ENCODE measurements at regions not wholly inside any gene's neighbourhood (a gene's known extent, or its start where the extent isn't known, plus 50 kb on each side); places are given as distances from the start of the nearest gene placed in this dataset.

- no peak for DNase-seq (ENCODE audit: low read depth in 2 of 2)
These were observed 229.7 kb upstream of the TLE3 start for GRCh38 chr15:70327328-70327855.

GRCh38 chr15:70324001-70324974, 226.6 kb upstream of the TLE3 start:
- no peak for DNase-seq (ENCODE audit: low read depth in 2 of 2)

- DNase-seq (ENCODE audit: low read depth in 2 of 2) = no peak
These were observed 225.6 kb upstream of the TLE3 start for GRCh38 chr15:70323111-70323851.

DNA sequence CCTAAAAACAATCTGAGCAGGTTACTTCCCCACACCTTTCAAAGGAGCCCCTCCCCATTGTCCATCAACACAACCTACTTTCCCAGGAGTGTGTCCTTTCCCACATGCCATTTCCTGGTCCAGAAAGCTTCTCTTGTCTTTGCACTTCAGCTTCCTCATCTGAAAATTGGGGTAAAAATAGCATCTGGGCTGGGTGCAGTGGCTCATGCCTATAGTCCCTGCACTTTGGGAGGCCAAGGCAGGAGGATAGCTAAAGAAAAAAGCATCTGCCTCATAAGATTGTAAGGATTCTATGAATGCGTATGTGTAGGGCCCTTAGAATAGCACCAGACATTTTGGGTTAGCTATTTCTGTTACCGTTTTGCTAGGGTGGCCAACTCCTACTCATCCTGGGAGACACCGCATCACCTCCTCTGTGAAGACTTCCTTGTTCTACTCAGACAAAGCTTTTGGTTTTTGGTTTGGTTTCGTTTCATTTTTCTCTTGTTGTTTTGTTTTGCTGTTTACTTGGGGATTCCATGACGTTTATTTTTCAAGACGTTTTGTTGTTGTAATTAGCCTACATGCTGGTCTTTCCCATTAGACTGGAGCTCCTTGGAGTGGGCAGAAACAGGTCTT, 224.4 kb upstream of the TLE3 start:
- DNase-seq (ENCODE audit: low read depth in 2 of 2) = no peak

DNA sequence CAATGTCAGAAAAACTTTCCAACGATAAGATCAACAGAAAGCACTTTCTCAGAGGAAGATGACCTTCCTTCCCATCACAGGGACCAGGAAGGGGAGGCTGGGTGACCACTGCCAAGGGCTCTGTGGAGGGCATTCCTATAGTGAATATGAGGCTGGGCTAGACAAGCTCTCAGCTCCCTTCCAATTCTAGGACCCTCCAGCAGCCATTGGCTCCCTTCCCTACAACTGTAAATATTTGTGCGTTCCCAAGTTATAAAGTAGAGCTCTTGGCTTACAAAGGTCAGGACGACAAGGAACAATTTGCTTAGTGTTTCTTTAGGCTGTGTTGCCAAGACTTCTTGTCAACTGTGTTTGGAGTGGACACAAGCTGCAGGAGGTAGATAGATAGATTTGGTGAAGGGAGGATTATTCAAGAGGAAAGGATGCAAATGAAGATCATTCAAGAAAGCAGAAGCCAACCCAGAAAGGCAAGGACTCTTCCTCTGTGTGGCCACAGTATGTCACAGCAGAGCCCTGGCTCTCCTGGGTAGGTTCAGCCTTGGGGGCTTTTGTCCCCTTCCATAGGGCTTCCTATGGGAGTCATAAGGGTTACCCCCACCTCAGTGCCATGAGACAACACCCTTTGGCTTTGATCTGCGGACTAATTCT, 223.6 kb upstream of the TLE3 start:
- no peak for DNase-seq (ENCODE audit: low read depth in 2 of 2)

DNA sequence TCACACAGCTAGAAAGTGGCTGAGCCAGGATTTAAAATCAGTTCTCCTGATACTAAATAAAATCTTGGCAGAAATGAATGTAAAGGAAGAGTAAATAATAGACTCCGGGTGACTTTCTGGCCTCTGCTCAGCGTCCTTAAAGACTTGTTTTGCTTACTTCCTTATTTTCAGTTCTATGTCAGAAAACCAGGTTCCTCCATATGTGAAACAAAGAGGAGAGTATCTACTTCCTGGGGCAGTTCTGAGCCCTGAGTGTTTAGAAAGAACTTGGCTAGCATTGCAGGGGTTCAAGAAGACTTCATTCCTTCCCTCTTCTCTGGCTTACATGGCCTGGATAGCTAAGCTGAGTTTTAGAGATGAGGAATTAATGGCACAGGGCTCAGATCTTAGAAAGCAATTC, 222.8 kb upstream of the TLE3 start:
- DNase-seq (ENCODE audit: low read depth in 2 of 2) = no peak

- DNase-seq (ENCODE audit: low read depth in 2 of 2) = no peak
These were observed 222.4 kb upstream of the TLE3 start for GRCh38 chr15:70320077-70320476.

- no peak for DNase-seq (ENCODE audit: low read depth in 2 of 2)
These were observed 221.7 kb upstream of the TLE3 start for GRCh38 chr15:70319466-70319865.

- no peak for DNase-seq (ENCODE audit: low read depth in 2 of 2)
These were observed 221.1 kb upstream of the TLE3 start for GRCh38 chr15:70318594-70319465.

DNA sequence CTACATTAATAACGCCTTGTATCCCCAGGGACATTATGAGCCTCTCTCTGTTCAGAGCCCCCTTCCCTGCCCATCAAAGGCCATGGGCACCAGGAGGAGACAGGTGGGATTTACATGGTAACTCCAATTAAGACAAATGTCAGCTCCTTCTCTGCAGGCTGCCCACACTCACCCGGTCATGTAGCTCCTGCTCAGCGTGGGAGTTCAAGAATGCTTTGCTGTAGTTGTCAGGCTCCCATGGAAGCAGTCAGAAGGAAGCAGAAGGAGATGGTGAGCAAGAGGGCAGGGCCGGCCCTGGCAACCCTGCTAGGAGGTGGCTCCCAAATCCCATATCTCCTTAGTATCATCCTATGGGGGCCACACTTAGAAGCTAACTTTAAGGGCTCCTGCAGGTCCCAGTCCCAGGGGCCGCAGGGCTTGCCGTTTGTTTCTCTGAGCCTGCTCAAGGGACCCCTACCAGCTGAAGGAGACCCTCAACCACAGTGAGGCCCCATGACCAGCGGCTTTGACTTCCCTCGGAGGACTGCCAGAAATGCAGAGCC, 218.4 kb upstream of the TLE3 start:
- no peak for DNase-seq (ENCODE audit: low read depth in 2 of 2)

- no peak for DNase-seq (ENCODE audit: low read depth in 2 of 2)
These were observed 217.7 kb upstream of the TLE3 start for GRCh38 chr15:70315431-70315830.

GRCh38 chr15:70314688-70315087, 217.0 kb upstream of the TLE3 start:
- DNase-seq (ENCODE audit: low read depth in 2 of 2) = no peak

DNA sequence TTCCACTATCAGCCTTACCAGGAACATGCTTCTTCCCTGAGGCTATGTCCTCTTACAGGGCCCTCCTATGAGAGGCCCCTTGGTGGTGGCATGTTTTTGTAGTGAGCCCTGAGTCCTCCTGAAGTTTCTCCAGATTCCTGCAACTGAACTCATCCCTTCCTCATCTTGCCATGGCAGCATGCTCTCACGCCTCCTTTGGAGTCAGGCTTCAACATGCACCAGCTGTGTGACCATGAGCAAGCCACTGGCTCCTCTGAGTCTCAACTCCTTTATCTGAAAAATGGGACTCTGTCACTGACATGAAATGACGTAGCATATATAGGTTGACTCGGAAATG, 216.3 kb upstream of the TLE3 start:
- DNase-seq (ENCODE audit: low read depth in 2 of 2) = no peak

- DNase-seq (ENCODE audit: low read depth in 2 of 2) = no peak
These were observed 215.6 kb upstream of the TLE3 start for GRCh38 chr15:70313099-70314017.

- no peak for DNase-seq (ENCODE audit: low read depth in 2 of 2)
These were observed 214.1 kb upstream of the TLE3 start for GRCh38 chr15:70311821-70312220.

DNA sequence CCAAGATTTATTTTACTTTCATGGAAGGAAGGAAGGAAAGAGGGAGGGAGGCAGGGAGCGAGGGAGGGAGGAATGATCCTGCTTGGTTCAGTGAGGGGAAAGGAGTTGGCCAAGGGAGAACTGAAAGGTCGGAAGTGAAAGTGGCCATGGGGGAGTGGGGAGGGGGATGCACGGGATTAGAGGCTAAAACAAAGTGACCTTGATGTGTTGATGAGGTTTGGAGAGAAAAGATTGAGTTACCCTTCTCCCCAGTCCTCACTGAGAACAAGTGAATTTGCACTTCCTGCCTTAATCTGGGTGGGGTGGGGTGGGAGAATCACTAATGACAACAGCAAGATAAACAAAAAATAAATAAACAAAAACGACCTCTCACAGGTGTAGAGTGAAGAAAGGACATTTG, 212.0 kb upstream of the TLE3 start:
- DNase-seq (ENCODE audit: low read depth in 2 of 2) = no peak

DNA sequence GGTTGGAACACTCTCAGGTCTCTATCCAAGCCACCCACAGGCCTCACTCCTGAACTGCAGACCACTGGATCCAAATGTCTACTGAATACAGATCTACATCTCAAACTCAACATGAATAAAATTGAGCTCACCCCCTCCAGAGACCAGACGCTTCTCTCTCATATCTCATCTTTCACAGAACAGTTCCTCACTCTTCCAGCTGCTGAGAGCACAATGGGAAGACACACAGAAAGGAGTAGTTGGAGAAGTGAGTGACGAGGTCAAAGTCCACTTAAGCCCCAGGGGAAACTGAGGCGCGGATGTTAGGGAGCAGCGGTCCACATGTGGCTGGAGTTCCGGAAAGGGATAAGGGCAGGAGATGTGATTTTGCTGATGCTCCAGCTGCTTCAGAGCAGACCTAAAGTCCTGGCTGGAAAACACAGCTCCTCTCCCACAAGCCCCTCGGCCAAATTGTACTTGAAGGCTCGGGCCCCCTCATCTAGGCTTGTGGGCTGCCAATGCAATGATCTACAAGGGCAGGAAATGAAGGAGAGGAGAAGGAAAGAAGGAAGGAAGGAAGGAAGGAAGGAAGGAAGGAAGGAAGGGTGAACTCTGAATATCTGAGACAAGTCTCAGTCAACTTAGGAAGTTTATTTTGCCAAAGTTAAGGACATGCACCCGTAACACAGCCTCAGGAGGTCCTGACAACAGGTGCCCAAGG, 211.2 kb upstream of the TLE3 start:
- DNase-seq (ENCODE audit: low read depth in 2 of 2) = no peak

DNA sequence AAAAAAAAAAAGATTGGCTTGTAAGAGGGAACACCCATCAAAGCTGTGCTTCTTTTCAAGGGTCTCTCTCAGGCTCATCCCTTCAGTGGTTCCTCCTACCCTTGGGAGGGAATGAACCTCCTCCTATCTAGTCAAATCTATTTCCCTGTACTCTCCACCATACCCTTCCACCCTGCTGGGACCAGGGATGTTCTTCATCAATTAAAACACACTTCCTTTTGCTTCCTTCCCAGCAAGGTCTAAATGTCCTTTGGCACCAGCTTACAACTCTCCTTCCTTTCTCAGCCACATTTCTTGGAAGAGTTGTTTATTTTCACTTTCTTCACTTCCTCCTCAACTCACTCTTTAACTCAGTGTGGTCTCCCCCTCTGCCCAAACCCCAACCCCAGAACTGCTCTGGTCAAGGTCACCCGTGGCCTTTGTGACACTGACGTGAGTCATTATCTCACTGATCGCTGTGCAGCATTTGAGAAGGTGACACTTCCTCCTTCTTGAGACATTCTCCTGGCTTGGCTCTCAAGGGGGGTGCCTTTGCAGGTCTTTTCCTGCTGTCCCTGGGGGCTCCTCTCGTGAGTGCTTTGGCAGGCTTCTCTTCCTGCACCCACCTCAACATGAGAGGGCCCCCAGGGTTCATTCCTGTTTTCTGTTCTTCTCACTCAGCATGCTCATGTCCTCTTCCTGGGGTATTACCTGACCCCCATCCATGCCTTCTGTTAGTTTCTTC, 210.5 kb upstream of the TLE3 start:
- no peak for DNase-seq (ENCODE audit: low read depth in 2 of 2)

Measured in stimulated activated CD4-positive, alpha-beta T cell treated with anti-CD3 and anti-CD28 coated beads, Interleukin-1b, Interleukin-23, amount 100 ng/mL, for 1 hour (primary cell).